Liver (tissue), 8 donors: ENCODE measurements at regions not wholly inside any gene's neighbourhood (a gene's known extent, or its start where the extent isn't known, plus 50 kb on each side); places are given as distances from the start of the nearest gene placed in this dataset.

ENCODE experiments used
- DNase-seq: peaks from one replicate; pipeline ENCODE4 v3.0.0-alpha.2; 2017; ENCODE audit warnings: low spot score
- H3K27ac ChIP-seq, 2 donors: one replicate each; pipeline ENCODE4 v1.7.0; 2013; ENCODE audit warnings: inconsistent platforms in 2 of 2, low read length in 2 of 2, control low read depth in 1 of 2, low read depth in 1 of 2, mild to moderate bottlenecking in 1 of 2
- H3K27me3 ChIP-seq, 4 donors: one replicate each; pipeline versions ENCODE4 v1.6.1 to v1.7.0; 2013; ENCODE audit warnings: low read length in 3 of 4, inconsistent platforms in 1 of 4, mild to moderate bottlenecking in 1 of 4, moderate library complexity in 1 of 4; ENCODE audit not compliant: control insufficient read depth in 4 of 4, insufficient read depth in 4 of 4
- H3K36me3 ChIP-seq, 4 donors: one replicate each; pipeline versions ENCODE4 v1.6.1 to v1.7.0; 2013; ENCODE audit warnings: low read length in 3 of 4, mild to moderate bottlenecking in 3 of 4, low read depth in 1 of 4, moderate library complexity in 1 of 4; ENCODE audit not compliant: control insufficient read depth in 4 of 4, insufficient read depth in 3 of 4
- H3K4me1 ChIP-seq, 4 donors: one replicate each; pipeline versions ENCODE4 v1.6.1 to v1.7.0; 2013; ENCODE audit warnings: low read length in 3 of 4, mild to moderate bottlenecking in 3 of 4, moderate library complexity in 1 of 4; ENCODE audit not compliant: control insufficient read depth in 4 of 4, insufficient read depth in 4 of 4
- H3K4me3 ChIP-seq, 3 donors: one replicate each; pipeline versions ENCODE4 v1.6.1 to v1.7.0; 2013; ENCODE audit warnings: low read length in 3 of 3, control low read depth in 1 of 3, low read depth in 1 of 3, mild to moderate bottlenecking in 1 of 3
- H3K9ac ChIP-seq, 2 donors: one replicate each; pipeline ENCODE4 v1.7.0; 2013; ENCODE audit warnings: low read length in 2 of 2, mild to moderate bottlenecking in 2 of 2, moderate library complexity in 2 of 2, control low read depth in 1 of 2, low read depth in 1 of 2
- H3K9me3 ChIP-seq, 4 donors: one replicate each; pipeline versions ENCODE4 v1.6.1 to v1.7.0; 2013; ENCODE audit warnings: low read length in 3 of 4; ENCODE audit not compliant: control insufficient read depth in 4 of 4
- EGR1 ChIP-seq, 2 donors: IDR thresholded peaks; 2 replicates each; pipeline ENCODE4 v1.6.1; 2016 to 2018; ENCODE audit warnings: antibody characterized with exemption in 2 of 2, low read depth in 2 of 2
- FOXA1 ChIP-seq: IDR thresholded peaks from 2 replicates; pipeline ENCODE4 v1.6.1; 2016; ENCODE audit warnings: antibody characterized with exemption
- HNF4G ChIP-seq: IDR thresholded peaks from 2 replicates; pipeline ENCODE4 v1.6.1; 2016; ENCODE audit warnings: antibody characterized with exemption
- JUND ChIP-seq, 2 donors: IDR thresholded peaks; 2 replicates each; pipeline ENCODE4 v1.6.1; 2016; ENCODE audit warnings: antibody characterized with exemption in 2 of 2
- RAD21 ChIP-seq, 2 donors: IDR thresholded peaks; 2 replicates each; pipeline ENCODE4 v1.6.1; 2016; ENCODE audit warnings: antibody characterized with exemption in 2 of 2, mild to moderate bottlenecking in 2 of 2
- RXRA ChIP-seq, 2 donors: IDR thresholded peaks; 2 replicates each; pipeline ENCODE4 v1.6.1; 2017 to 2018; ENCODE audit warnings: antibody characterized with exemption in 2 of 2, mild to moderate bottlenecking in 1 of 2
- SP1 ChIP-seq: IDR thresholded peaks from 2 replicates; pipeline ENCODE4 v1.6.1; 2018; ENCODE audit warnings: antibody characterized with exemption, mild to moderate bottlenecking
- TAF1 ChIP-seq: conservative IDR thresholded peaks from 2 replicates; pipeline ENCODE4 v1.6.1; 2016; ENCODE audit warnings: antibody characterized with exemption, mild to moderate bottlenecking
- YY1 ChIP-seq: IDR thresholded peaks from 2 replicates; pipeline ENCODE4 v1.6.1; 2016; ENCODE audit warnings: antibody characterized with exemption, mild to moderate bottlenecking
- WGBS: extraction: QIAGEN DNeasy Blood & Tissue Kit; methylation state at CpG from one replicate; pipeline ENCODE4 v1.1.7; 2013; 5-methylcytosine and 5-hydroxymethylcytosine counted together
- TF ChIP-seq, protein P1 (sequence below): IDR thresholded peaks from 2 replicates; pipeline ENCODE4 v1.6.1; 2016; ENCODE audit warnings: antibody characterized with exemption
- TF ChIP-seq, protein P2 (sequence below): fragments of 150-350 bp; IDR thresholded peaks from 2 replicates; pipeline ENCODE4 v1.5.1; 2017; ENCODE audit warnings: improper control_type of control experiment, low read depth, low read length; ENCODE audit not compliant: missing input control
- TF ChIP-seq, protein P3 (sequence below): IDR thresholded peaks from 2 replicates; pipeline ENCODE4 v1.6.1; 2016; ENCODE audit warnings: antibody characterized with exemption
- TF ChIP-seq, protein P4 (sequence below): IDR thresholded peaks from 2 replicates; pipeline ENCODE4 v1.6.1; 2016; ENCODE audit warnings: antibody characterized with exemption, mild to moderate bottlenecking
- donor health status: healthy.
- donor health status: healthy.
- donor health status: healthy.
- donor health status: healthy.
- donor health status: healthy.

DNA sequence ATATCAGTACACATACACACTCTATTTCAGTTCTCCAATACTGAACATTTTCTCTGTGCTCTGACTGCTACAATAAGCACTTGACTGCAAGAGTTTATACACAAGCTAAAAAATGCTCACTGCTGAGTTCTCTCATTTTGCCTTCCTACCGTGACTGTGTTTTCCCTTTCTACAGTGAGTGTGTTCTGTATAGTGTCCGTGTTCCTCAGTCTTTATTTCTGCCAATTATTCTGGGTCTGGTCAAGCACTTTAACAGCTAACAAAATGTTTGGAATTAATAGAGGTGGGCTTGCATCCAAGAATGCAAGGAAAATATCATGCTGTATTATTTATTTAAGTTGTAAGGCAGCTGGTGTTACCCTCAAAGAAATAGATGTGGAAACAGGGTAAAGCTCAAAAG lies 217.0 kb upstream of the NREP start:
- WGBS = 73% methylated on average over 2 of the region's 2 CpGs
- H3K4me3 ChIP-seq = no peak overlapping the region
- H3K9ac ChIP-seq = no peak overlapping the region
- DNase-seq = no peak
- no peaks in the 10 kb centered on the region for H3K36me3 ChIP-seq
- H3K4me1 ChIP-seq = no peaks in the 10 kb centered on the region
- no peak for TF ChIP-seq SP1
- TF ChIP-seq, protein P1, sequence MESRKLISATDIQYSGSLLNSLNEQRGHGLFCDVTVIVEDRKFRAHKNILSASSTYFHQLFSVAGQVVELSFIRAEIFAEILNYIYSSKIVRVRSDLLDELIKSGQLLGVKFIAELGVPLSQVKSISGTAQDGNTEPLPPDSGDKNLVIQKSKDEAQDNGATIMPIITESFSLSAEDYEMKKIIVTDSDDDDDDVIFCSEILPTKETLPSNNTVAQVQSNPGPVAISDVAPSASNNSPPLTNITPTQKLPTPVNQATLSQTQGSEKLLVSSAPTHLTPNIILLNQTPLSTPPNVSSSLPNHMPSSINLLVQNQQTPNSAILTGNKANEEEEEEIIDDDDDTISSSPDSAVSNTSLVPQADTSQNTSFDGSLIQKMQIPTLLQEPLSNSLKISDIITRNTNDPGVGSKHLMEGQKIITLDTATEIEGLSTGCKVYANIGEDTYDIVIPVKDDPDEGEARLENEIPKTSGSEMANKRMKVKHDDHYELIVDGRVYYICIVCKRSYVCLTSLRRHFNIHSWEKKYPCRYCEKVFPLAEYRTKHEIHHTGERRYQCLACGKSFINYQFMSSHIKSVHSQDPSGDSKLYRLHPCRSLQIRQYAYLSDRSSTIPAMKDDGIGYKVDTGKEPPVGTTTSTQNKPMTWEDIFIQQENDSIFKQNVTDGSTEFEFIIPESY = no peak
- no peak for TF ChIP-seq EGR1 (IDR thresholded peaks at IDR 0.05; ENCODE audit: low read depth in 2 of 2)
- no peak for TF ChIP-seq TAF1
- no peak for TF ChIP-seq FOXA1
- H3K9me3 ChIP-seq = no peaks in the 10 kb centered on the region
- H3K27me3 ChIP-seq = peaks cover 0 to 4% (median 0%) of the 10 kb centered on the region in 4 donors
- no peak overlapping the region for H3K27ac ChIP-seq

DNA sequence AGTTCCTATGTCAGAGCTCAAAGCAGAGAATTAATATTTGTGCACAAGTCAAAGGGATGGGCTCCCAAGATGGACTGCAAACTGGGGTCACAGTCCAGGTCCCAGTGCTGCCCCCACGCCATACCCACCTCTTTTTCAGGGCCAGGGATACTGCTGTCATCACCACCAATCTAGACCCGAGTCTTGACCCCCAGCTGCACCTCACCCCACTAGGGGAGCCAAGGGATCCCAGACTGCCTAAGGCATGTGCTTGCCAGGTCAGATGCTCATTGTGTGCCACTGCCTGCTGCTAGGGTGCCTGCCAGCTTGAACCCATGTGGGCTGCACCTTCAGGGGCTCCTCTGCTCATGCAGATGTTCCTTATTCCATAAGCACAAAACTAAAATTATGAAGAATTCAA lies 215.6 kb upstream of the NREP start:
- Histone ChIP-seq H3K27me3 (no peaks in the 10 kb centered on the region), H3K9me3 (no peaks in the 10 kb centered on the region), H3K9ac (no peak overlapping the region), H3K27ac (no peak overlapping the region), H3K4me3 (no peak overlapping the region), H3K36me3 (no peaks in the 10 kb centered on the region), H3K4me1 (no peaks in the 10 kb centered on the region)
- no peak for DNase-seq
- TF ChIP-seq, protein P2, sequence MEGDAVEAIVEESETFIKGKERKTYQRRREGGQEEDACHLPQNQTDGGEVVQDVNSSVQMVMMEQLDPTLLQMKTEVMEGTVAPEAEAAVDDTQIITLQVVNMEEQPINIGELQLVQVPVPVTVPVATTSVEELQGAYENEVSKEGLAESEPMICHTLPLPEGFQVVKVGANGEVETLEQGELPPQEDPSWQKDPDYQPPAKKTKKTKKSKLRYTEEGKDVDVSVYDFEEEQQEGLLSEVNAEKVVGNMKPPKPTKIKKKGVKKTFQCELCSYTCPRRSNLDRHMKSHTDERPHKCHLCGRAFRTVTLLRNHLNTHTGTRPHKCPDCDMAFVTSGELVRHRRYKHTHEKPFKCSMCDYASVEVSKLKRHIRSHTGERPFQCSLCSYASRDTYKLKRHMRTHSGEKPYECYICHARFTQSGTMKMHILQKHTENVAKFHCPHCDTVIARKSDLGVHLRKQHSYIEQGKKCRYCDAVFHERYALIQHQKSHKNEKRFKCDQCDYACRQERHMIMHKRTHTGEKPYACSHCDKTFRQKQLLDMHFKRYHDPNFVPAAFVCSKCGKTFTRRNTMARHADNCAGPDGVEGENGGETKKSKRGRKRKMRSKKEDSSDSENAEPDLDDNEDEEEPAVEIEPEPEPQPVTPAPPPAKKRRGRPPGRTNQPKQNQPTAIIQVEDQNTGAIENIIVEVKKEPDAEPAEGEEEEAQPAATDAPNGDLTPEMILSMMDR = no peak
- TF ChIP-seq SP1 = no peak
- no peak for TF ChIP-seq YY1
- no peak for TF ChIP-seq TAF1
- TF ChIP-seq RAD21 (IDR thresholded peaks at IDR 0.05) = no peak
- TF ChIP-seq EGR1 (IDR thresholded peaks at IDR 0.05; ENCODE audit: low read depth in 2 of 2) = no peak
- no peak for TF ChIP-seq HNF4G
- TF ChIP-seq, protein P3, sequence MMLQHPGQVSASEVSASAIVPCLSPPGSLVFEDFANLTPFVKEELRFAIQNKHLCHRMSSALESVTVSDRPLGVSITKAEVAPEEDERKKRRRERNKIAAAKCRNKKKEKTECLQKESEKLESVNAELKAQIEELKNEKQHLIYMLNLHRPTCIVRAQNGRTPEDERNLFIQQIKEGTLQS = no peak
- no peak for TF ChIP-seq RXRA (IDR thresholded peaks at IDR 0.05)
- 90% methylated on average over 2 of the region's 2 CpGs for WGBS

DNA sequence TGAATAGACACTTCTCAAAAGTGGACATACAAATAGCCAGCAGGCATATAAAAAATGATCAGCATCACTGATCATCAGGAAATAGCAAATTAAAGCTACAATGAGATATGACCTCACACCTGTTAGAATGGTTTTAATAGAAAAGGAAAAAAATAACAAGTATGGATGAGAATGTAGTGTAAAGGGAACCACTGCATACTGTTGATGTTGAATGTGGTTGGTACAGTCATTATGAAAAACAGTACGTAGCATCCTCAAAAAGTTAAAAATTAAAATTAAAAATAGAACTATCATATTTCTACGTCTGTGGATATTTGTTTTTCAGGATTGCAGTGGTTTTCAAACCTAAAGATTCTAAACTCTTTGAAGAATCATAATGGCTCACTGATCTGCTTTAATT lies 215.1 kb upstream of the NREP start:
- Histone ChIP-seq H3K27me3 (no peaks in the 10 kb centered on the region), H3K4me3 (no peak overlapping the region), H3K36me3 (no peaks in the 10 kb centered on the region), H3K9ac (no peak overlapping the region), H3K27ac (no peak overlapping the region), H3K4me1 (no peaks in the 10 kb centered on the region), H3K9me3 (no peaks in the 10 kb centered on the region)
- 86% methylated on average over 2 of the region's 2 CpGs for WGBS
- no peak for DNase-seq
- TF ChIP-seq JUND (IDR thresholded peaks at IDR 0.05) (no peak), HNF4G (no peak), FOXA1 (no peak), EGR1 (IDR thresholded peaks at IDR 0.05; ENCODE audit: low read depth in 2 of 2) (no peak), RXRA (IDR thresholded peaks at IDR 0.05) (no peak), SP1 (no peak)
- TF ChIP-seq, protein P1 = no peak
- TF ChIP-seq, protein P4, sequence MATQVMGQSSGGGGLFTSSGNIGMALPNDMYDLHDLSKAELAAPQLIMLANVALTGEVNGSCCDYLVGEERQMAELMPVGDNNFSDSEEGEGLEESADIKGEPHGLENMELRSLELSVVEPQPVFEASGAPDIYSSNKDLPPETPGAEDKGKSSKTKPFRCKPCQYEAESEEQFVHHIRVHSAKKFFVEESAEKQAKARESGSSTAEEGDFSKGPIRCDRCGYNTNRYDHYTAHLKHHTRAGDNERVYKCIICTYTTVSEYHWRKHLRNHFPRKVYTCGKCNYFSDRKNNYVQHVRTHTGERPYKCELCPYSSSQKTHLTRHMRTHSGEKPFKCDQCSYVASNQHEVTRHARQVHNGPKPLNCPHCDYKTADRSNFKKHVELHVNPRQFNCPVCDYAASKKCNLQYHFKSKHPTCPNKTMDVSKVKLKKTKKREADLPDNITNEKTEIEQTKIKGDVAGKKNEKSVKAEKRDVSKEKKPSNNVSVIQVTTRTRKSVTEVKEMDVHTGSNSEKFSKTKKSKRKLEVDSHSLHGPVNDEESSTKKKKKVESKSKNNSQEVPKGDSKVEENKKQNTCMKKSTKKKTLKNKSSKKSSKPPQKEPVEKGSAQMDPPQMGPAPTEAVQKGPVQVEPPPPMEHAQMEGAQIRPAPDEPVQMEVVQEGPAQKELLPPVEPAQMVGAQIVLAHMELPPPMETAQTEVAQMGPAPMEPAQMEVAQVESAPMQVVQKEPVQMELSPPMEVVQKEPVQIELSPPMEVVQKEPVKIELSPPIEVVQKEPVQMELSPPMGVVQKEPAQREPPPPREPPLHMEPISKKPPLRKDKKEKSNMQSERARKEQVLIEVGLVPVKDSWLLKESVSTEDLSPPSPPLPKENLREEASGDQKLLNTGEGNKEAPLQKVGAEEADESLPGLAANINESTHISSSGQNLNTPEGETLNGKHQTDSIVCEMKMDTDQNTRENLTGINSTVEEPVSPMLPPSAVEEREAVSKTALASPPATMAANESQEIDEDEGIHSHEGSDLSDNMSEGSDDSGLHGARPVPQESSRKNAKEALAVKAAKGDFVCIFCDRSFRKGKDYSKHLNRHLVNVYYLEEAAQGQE = no peak
